ENCODE measurements at regions not wholly inside any gene's neighbourhood (a gene's known extent, or its start where the extent isn't known, plus 50 kb on each side); places are given as distances from the start of the nearest gene placed in this dataset.
A peak's percentile ranks its signal among the peaks of the same experiment; 100 is the strongest.
"Not testable (repeated sequence)": the region's sequence is repeated elsewhere in the genome, so short reads cannot be mapped to it uniquely, and the experiment has no call there.

DNA sequence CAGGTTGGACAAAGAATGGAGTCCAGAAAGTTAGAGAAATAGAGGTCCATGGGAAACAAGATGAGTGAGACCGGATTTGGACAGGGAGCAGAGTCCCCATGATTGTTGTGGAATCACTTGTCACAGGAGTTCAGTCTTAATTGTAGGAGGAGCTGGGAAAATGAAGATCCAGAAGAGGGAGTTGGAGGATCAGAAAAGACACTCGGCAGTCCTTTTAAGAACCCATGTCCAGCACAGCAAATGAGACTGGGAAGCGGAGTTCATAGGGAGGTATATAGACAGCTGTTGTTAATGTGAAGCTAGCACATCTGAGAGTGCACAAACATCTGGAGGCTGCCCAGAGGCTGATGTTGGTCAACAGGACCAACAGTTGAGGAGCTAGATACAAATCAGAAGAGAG is 111.4 kb upstream of the RXFP1 start:
- DNase-seq, result no peak

DNA sequence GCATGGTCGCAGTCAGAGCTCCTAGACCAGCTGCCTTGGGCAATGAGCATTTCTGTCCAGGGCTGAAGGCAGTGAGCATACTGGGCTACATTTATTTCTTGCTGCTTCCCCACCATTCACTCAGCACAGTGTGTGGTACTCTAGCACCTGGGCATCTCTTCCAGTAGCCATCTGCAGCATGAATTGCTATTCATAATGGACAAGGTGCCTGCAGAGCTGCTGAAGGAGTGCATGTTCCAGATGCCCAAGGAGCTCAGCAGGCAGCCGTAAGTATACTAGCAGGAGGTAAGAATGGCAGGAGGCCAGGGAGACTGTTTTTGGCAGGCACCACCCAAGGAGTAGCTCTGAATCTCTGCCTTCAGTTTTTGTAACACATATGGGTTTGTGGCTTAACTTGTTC is 110.4 kb upstream of the RXFP1 start:
- DNase-seq, result no peak

DNA sequence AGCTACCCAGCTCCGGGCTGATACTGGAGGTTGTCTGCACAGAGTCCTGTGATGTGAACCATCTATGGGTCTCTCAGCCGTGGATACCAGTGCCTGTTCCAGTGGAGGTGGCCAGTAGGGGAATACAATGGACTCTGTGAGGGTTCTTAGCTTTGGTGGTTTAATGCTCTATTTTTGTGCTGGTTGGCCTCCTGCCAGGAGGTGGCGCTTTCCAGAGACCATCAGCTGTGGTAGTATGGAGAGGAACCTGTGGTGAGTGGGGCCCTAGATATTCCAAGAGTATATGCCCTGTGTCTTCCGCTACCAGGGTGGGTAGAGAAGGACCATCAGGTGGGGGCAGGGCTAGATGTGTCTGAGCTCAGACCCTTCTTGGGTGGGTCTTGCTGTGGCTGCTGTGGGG is 103.0 kb upstream of the RXFP1 start:
- not testable (repeated sequence) for DNase-seq

DNA sequence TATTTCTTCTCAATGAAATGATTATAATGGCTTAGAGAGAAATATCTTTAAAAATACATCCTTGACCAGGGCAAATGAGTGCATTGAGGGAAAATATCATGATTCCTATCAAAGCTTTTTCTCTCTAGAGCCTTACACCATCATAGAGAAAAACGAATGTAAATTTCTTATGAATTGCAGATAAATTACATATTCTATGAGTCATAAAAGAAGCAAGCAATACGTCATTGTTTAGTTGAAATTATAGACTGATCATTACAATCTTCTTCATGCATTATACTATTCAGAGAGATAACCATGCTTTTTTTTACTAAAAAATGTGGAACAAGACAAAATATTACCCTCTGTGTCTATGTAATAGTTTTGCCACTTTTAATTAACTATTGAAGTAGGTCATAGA is 100.9 kb upstream of the RXFP1 start:
- DNase-seq, result no peak

DNA sequence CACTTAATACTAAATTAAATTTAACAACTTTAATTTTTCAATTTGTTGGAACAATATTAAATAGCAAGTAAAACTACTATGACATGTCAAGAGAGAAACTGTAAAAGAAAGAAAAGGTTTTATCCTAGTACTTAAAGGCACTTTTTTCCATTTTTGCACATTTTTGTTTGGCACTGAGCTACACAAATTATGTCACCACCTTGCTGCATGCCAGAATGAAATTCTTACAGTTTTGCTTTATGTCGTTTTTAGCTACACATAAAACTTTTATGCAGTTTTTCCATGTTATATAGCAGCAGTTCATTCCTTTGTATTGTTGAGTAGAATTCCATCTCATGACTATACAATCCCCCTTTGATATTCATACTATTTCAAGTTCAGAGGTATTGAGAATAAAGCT is 99.1 kb upstream of the RXFP1 start:
- no peak for DNase-seq

DNA sequence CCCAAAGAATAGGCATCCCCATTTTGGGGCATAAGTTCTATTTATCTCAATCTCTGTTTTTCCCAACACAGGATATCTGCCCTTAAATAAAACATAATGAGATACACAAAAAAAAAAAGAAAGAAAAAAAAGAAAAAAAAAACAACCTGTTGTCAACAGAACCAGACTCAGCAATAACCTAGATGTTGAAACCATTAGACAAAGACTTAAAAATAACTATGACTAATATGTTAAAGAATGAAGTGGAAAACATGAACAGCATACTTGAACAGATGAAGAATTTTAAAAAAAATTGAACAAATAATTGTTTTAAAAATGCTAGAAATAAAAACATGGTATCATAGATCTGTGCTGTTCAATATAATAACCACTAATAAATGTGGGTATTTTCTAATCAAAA is 93.4 kb upstream of the RXFP1 start:
- no peak for DNase-seq

DNA sequence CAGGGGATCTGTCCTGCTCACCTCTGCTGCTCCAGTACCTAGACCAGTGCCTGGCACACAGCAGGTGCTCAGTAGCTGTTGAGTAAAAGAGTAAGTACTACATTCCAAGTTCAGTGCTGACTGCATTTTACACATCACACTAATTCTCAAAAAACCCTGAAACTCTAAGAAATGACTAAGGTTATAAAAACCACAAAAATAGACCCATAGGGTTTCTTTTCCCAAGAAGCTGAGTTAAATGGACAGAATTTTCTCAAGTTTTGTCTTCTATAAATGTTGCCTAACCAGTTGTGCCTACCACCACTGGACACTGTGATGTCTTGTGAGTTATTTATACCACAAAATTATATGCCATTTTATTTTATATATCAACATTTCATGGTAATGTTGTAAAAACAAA is 78.9 kb upstream of the RXFP1 start:
- DNase-seq, result no peak

DNA sequence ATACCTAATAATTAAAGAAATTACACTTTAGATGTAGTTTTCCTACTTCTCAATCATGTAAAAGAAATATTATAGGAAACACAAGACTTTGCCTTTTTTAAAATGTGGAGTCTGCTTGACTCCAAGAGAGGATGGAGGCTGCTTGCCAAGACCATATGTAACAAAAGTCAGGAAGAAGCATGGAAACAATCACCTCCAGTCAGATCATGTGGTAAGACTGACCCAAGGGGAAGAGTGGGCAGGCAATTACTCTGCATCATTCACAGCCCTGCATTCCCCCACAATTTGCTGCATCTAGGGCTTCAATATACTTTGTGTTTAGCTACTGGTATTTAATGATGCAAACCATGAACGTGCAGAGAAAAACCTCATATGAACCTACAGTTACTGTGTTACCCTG is 78.0 kb upstream of the RXFP1 start:
- DNase-seq, result no peak

DNA sequence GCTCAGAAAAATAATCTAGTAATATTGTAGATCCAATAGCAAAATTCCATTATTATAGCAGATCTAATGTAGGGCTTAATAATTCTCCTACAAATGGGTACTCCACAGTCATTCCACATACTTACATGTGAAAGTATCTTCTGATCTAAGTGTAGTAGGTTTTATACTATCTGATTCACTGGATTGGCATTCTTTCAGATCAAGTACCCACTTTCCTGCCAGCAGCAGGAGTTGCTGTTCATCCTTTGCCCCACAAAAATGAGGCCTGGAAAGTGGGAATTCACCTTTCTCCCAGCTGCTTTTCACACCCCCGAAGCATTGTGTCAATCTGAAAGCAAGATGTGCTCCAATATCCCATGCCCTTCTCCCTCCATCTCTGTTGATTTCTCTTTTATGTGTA is 77.1 kb upstream of the RXFP1 start:
- no peak for DNase-seq

DNA sequence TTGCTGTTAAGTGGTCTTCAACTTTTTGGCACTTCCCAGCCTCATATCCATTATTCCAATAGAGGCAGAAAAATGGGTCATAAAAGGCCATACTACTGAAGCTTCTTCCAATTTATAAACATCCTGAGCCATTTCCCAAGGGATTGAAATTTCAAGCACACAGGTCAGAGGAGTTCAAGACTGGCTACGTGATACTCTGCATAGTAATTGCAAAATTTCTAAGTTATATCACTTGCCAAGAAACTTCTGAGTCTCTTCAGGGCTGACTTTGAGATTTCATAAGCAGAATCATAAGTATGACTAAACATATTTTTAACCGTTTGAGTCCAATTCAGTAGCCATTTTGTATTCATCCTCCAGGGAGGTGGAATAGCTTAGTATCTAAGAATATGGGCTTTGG is 75.6 kb upstream of the RXFP1 start:
- peak; percentile 63 for DNase-seq

DNA sequence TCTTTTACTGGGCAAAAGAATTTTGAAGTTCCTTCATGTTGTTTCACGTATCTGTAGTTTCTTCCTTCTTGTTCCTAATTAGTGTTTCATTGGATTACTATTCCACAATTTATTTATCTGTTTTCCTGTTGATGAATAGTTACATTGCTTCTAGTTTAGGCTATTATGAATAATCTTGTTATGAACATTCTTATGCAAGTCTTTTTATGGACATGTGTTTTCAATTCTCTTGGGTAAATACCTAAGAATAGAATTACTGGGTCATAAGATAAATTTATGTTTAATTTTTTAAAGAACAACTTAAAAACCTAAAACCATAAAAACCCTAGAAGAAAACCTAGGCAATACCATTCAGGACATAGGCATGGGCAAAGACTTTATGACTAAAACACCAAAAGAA is 70.9 kb upstream of the RXFP1 start:
- no peak for DNase-seq

DNA sequence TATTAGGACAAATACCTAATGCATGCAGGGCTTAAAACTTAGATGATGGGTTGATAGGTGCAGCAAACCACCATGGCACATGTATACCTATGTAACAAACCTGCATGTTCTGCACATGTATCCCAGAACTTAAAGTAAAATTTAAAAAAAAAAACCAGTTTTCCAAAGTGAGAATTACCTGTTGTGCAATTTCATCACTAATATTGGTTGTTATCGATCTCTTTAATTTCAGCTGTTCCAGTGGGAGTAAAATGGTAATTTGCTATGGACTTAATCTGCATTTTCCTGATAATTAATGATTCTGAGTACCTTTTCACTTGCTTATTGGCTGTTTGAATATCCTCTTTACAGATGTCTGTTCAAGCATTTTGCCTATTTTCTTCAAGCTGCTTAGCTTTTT is 69.6 kb upstream of the RXFP1 start:
- DNase-seq, result not testable (repeated sequence)

DNA sequence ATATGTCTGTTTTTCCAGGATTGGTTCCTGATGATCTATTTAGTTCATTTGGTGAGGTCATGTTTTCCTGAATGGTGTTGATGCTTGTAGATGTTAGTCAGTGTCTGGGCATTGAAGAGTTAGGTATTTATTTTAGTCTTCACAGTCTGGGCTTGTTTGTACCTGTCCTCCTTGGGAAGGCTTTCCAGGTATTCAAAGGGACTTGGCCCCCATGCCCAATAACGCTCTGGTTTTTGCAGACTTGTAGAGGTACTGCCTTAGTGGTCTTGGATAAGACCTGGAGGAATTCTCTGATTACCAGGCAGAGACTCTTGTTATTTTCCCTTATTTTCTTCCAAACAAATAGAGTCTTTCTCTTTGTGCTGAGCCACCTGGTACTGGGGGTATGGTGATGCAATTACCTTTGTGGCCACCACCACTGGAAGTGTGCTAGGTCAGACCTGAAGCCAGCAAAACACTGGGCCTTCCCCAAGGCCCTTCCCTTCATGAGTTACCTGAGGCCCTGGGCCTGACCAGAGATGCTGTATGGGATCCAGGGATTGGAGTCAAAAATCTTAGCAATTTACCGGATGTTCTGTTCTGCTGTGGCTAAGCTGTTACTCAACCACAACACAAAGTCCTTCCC is 63.3 kb upstream of the RXFP1 start:
- no peak for DNase-seq

DNA sequence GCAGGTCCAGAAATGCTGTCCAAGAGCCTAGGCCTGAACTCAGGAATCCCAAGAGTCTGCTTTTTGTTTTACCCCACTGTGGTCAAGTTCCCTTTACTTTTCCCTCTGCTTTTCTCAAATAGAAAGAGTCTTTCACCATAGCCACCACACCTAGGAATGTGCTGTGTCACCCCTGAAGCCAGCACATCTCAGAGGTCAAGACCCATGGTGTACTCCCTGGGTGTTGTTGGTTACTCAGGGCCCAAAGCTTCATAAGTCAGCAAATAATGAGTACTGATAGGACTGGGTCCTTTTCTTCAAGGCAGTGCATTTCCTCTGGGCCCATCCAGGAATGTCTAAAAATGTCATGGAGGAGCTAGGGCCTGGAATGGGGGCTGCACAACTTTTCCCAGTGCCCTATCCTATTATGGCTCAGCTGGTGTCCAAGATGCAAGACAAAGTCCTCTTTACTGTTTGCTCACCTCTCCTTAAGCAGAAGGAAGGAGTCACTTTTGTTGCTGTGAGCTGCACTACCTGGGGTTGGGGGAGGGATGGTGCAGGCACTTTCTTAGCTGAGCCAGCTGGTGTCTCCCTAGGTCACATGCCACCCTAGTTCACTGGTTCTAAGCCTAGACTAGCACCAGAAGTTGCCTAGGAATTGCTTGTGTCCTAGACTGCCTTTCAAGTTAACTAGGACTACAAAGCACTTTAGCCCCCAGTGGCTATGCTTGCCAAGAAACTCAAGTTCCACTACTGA is 62.4 kb upstream of the RXFP1 start:
- no peak for DNase-seq

DNA sequence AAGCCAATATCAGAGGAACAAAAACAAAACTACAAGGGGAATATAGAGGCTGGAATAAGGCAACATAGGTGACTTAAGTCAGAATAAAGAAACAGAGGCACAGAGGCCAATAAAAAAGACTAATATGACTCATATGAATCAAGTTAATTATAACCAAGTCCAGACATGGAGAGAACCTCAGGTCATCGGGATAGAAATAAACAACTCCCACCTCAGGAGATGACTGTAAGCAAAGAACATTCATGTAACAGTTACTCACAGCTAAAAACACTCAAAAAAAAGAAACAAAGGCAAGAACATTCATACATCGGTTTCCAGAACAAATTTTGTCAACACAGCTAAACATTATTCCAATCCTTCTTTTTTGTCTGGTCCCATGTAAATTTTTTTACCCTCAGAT is 60.3 kb upstream of the RXFP1 start:
- DNase-seq, result no peak

DNA sequence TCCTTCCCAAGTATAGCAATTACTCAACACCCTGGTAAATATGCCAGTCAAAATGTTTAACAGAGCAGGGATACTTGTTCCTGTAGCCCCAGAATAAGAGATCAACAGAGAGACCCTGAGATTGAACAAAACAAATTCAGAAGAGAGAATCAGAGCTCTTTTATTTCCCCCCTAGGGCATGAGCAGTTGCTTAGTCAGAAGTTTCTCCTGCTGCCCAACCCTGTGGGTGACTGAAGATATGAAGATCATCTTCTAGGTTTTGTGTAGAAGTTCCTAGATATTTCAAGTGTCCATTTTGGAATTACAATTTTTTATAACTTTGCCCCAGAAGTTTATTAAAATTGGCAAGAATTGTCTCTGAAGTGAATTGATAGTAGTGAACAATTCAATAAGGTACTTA is 59.1 kb upstream of the RXFP1 start:
- no peak for DNase-seq
